Activated CD4-positive, alpha-beta memory T cell treated with anti-CD3 and anti-CD28 coated beads for 36 hours (primary cell): ENCODE measurements at regions not wholly inside any gene's neighbourhood (a gene's known extent, or its start where the extent isn't known, plus 50 kb on each side); places are given as distances from the start of the nearest gene placed in this dataset.
"Not testable (repeated sequence)": the region's sequence is repeated elsewhere in the genome, so short reads cannot be mapped to it uniquely, and the experiment has no call there.

ENCODE experiments used
- CTCF ChIA-PET: fragments of 350-600 bp; sonication (Branson Sonifier 250); formaldehyde crosslinking; loops from one replicate; lab custom pipeline; 2021; ENCODE audit warnings: antibody characterized with exemption, inconsistent platforms; lab: Charles Lee
- POLR2A ChIA-PET: fragments of 350-600 bp; sonication (Branson Sonifier 250); formaldehyde crosslinking; loops from one replicate; lab custom pipeline; 2021; ENCODE audit warnings: antibody characterized with exemption; lab: Charles Lee
- DNase-seq: peaks from one replicate; pipeline ENCODE4 v3.0.0-alpha.2; 2020
- H3K27ac Mint-ChIP-seq: one replicate; pipeline ENCODE4 v1.8.0; 2021; ENCODE audit warnings: mixed read lengths
- H3K27me3 Mint-ChIP-seq: one replicate; pipeline ENCODE4 v1.8.0; 2021; ENCODE audit warnings: mixed read lengths
- H3K36me3 Mint-ChIP-seq: one replicate; pipeline ENCODE4 v1.8.0; 2021; ENCODE audit warnings: mixed read lengths
- H3K4me1 Mint-ChIP-seq: one replicate; pipeline ENCODE4 v1.8.0; 2021; ENCODE audit warnings: low read depth, mixed read lengths
- H3K4me3 Mint-ChIP-seq: one replicate; pipeline ENCODE4 v1.8.0; 2021; ENCODE audit warnings: mild to moderate bottlenecking, mixed read lengths
- H3K9me3 Mint-ChIP-seq: one replicate; pipeline ENCODE4 v1.8.0; 2021; ENCODE audit warnings: mixed read lengths
- intact Hi-C: fragments of 100-400 bp; cut with micrococcal nuclease; formaldehyde crosslinking; loops from one replicate; pipeline ENCODE4 v1.15.1; 2023

DNA sequence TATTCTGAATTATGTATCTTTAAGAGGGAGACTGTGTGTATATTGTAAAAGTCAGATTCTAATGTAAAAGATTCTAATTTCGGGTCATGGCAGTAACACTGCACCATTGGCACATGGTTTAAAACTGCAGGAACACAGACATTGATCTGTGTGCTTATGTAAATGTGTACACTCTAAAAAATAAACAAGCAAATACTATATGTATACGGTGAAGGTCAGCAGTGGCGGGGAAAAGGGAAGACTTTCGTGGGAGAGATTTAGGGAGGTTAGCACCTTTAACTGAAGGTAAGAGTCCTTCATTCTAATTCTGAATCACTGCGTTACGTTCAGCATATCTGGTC, 157.8 kb upstream of the FAM20A start:
- peaks cover 8% of the 10 kb centered on the region for H3K4me1 Mint-ChIP-seq
- H3K27ac Mint-ChIP-seq: no peak overlapping the region
- H3K36me3 Mint-ChIP-seq: no peaks in the 10 kb centered on the region
- DNase-seq: no peak
- intact Hi-C loops: no loop called here
- ChIA-PET CTCF (interaction anchor here (0.7 to 1.0 kb wide), 2 partner anchors 212 to 225 kb away, joined by 3 read pairs; no protein-coding TSS in a partner anchor), POLR2A (no interaction called here)
- peaks cover 2% of the 10 kb centered on the region for H3K27me3 Mint-ChIP-seq
- H3K9me3 Mint-ChIP-seq: no peaks in the 10 kb centered on the region
- H3K4me3 Mint-ChIP-seq: no peak overlapping the region

DNA sequence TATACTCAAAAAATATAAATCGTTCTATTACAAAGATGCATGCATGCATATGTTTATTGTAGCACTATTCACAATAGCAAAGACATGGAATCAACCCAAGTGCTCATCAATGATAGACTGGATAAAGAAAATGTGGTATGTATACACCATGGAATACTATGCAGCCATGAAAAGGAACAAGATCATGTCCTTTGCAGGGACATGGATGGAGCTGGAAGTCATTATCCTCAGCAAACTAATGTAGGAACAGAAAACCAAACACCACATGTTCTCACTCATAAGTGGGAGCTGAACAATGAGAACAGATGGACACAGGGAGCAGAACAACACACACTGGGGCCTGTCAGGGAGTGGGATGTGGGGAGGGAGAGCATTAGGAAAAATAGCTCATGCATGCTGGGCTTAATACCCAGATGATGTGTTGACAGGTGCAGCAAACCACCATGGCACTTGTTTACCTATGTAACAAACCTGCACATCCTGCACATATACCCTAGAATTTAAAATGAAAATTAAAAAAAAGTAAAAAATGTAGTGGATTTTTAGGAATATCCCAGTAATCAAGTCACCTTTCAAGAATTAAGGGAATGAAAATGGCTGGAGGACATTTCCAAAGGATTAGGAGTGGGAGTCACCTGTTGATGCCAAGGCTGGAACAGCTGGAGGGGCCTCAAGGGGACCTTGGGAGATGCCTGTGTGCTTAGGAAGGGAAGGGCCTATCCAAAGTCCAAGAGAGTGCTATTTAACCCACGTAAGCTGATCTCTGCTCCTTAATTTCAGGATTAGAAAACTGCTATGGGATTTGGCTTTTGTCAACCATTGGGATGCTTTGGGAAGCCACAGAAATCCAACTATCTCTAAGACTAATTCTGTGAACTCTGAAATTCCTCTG, 156.9 kb upstream of the FAM20A start:
- intact Hi-C loops, H3K9me3 Mint-ChIP-seq, H3K27me3 Mint-ChIP-seq, H3K27ac Mint-ChIP-seq, CTCF ChIA-PET, POLR2A ChIA-PET, H3K4me3 Mint-ChIP-seq, DNase-seq, H3K4me1 Mint-ChIP-seq, H3K36me3 Mint-ChIP-seq: not testable (repeated sequence)

DNA sequence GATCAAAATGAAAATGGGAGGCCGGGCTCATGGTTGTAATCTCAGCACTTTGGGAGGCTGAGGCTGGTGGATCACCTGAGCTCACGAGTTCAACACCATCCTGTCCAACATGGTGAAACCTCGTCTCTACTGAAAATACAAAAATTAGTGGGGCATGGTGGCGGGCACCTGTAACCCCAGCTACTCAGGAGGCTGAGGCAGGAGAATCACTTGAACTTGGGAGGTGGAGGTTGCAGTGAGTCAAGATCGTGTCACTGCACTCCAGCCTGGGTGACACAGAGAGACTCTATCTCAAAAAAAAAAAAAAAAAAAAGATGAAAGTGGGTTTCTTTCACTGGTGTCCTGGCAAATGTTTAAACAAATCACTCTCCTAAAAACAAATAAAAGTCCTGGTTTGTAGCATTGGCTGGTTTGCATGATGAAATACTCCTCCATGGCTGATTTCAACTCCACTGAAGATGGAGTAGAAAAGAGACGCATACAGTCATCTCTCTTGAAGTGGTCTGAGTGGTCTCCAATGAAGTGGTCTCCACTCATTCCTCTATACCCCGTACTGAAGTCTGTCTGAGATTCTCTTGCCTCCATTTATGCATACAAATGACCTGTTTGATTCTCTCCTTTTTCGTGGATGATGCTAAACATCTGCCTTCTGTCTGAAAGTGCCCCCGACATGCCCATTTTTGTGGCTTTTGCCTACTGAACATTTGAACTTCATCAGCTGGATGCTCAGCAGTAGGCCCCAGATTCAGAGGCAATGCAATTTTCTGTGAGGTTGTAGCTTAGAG, 153.0 kb upstream of the FAM20A start:
- Mint-ChIP-seq H3K27me3 (no peaks in the 10 kb centered on the region), H3K36me3 (no peaks in the 10 kb centered on the region), H3K9me3 (no peaks in the 10 kb centered on the region), H3K4me1 (no peaks in the 10 kb centered on the region), H3K4me3 (no peak overlapping the region), H3K27ac (no peak overlapping the region)
- intact Hi-C loops: no loop called here
- CTCF ChIA-PET: no interaction called here
- POLR2A ChIA-PET: no interaction called here
- DNase-seq: no peak

DNA sequence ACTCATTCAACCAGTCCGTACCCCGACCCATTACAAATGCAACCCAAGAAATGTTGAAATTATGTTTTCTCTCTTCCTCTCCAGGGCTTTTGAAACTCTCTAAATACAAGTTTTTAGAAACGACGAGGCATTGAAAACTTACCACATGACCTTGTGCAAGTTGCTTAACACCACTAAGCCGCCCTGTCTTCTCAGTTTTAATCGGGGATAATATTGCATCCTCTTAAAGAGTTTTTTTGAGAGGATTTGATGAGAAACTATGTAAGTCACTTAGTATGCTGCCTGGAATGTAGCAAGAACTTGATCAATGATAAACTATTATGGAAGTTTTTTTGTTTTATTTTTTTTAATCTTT, 149.0 kb upstream of the FAM20A start:
- H3K27me3 Mint-ChIP-seq: peaks cover 3% of the 10 kb centered on the region
- no peaks in the 10 kb centered on the region for H3K9me3 Mint-ChIP-seq
- no peak overlapping the region for H3K4me3 Mint-ChIP-seq
- CTCF ChIA-PET: no interaction called here
- DNase-seq: no peak
- POLR2A ChIA-PET: no interaction called here
- intact Hi-C loops: no loop called here
- H3K36me3 Mint-ChIP-seq: no peaks in the 10 kb centered on the region
- H3K4me1 Mint-ChIP-seq: no peaks in the 10 kb centered on the region
- H3K27ac Mint-ChIP-seq: no peak overlapping the region

DNA sequence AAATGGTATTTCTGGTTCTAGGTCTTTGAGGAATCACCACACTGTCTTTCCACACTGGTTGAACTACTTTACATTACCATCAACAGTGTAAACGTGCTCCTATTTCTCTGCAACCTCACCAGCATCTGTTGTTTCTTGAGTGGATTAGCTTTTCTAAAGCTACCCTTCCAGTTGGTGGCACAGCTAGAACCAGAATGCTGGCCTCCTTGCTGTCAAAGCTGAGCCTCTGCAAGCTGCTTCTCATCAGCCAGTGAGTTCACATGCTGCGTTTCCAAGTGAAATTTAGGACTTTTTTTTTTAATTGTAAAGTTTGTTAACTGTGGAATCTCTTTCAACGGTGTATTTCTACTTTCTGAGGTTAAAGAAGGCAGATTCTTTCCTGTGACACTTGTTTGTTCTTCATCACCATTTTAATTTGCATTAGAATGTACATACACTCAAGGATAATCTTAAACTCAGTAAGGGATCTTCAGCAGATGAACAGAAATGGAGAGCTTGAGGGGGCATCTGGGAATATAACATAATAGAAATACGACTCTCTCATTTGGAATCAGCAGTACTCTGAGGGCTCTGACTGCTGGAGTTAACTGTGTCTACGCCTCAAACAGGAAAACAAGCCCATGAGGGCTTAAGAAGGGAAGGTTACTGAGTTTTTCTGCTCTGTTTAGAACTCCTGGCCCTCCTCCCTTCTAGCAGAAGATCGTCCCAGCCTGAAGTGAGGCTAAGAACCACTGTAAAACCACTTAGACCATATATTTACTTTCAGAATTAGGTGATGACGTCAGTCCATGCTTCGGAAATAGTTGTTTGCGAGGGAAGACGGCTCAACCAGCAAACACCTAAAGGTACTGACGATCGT, 148.4 kb upstream of the FAM20A start:
- DNase-seq: no peak
- Mint-ChIP-seq H3K4me3 (no peak overlapping the region), H3K4me1 (no peaks in the 10 kb centered on the region), H3K27ac (no peak overlapping the region), H3K36me3 (no peaks in the 10 kb centered on the region), H3K27me3 (peaks cover 3% of the 10 kb centered on the region), H3K9me3 (no peaks in the 10 kb centered on the region)
- POLR2A ChIA-PET: no interaction called here
- CTCF ChIA-PET: no interaction called here
- intact Hi-C loops: no loop called here

DNA sequence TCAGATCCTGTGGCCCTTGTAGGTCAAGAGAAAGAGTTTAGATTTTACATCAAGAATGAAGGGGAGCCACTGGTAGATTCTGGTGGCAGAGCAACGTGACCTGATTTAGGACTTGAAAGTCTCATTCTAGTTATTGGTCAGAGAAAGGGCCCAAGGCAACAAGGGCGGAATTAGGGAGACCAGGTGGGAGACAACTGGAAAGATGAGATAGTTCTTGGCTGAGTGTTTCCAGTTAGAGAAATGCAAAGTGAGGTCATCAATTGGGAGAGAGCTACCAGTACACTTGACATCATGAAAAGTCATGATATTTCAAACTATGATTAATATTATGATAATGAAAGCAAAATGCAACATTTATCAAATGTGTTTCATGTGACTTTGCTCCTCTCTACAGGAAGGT, 147.2 kb upstream of the FAM20A start:
- peaks cover 5% of the 10 kb centered on the region for H3K27me3 Mint-ChIP-seq
- no peak for DNase-seq
- no peaks in the 10 kb centered on the region for H3K36me3 Mint-ChIP-seq
- no peak overlapping the region for H3K27ac Mint-ChIP-seq
- no peak overlapping the region for H3K4me3 Mint-ChIP-seq
- no peaks in the 10 kb centered on the region for H3K9me3 Mint-ChIP-seq
- CTCF ChIA-PET: no interaction called here
- H3K4me1 Mint-ChIP-seq: no peaks in the 10 kb centered on the region
- POLR2A ChIA-PET: no interaction called here
- intact Hi-C loops: no loop called here

DNA sequence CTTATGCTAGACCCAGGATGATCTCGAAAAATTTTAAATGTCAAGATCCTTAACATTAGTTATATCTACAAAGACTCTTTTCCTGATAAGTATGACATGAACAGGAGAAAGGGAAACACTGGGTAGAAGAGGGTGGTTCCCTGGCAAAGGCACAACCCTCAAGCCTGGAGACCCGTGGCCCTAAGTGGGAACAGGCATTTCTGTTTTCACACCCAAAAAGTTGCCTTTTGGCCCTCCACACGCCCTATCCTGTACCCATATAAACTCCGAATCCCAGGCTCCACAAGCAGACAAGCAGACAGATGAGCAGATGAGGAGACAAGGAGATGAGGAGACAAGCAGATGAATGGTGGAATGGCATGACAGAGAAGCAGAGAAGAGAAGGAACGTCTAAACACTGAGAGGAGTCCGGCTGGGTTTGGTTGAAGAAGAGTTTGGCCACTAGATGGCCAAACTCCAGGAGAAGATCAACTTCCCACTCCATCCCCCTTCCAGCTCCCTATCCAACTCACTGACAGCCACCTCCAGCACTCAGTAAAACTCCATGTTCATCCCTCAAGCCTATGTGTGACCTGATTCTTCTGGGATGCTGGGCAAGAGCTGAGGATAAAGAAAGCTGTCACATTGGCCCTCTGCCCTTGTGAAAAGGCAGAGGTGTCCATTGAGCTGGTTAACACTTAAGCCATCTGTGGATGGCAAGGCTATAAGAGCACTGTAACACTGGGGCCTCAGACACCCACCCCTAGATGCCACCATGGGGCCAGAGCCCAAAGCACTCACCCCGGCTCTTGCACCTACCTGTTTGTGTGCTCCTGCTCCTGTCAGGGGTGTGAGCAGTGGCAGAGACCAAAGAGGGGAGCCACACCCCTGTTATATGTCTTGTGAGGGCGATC, 139.6 kb upstream of the FAM20A start:
- H3K27me3 Mint-ChIP-seq: peaks cover 16% of the 10 kb centered on the region
- DNase-seq: no peak
- H3K4me3 Mint-ChIP-seq: no peak overlapping the region
- no peaks in the 10 kb centered on the region for H3K36me3 Mint-ChIP-seq
- no peak overlapping the region for H3K27ac Mint-ChIP-seq
- intact Hi-C loops: no loop called here
- no peaks in the 10 kb centered on the region for H3K4me1 Mint-ChIP-seq
- H3K9me3 Mint-ChIP-seq: no peaks in the 10 kb centered on the region
- ChIA-PET POLR2A (no interaction called here), CTCF (no interaction called here)

DNA sequence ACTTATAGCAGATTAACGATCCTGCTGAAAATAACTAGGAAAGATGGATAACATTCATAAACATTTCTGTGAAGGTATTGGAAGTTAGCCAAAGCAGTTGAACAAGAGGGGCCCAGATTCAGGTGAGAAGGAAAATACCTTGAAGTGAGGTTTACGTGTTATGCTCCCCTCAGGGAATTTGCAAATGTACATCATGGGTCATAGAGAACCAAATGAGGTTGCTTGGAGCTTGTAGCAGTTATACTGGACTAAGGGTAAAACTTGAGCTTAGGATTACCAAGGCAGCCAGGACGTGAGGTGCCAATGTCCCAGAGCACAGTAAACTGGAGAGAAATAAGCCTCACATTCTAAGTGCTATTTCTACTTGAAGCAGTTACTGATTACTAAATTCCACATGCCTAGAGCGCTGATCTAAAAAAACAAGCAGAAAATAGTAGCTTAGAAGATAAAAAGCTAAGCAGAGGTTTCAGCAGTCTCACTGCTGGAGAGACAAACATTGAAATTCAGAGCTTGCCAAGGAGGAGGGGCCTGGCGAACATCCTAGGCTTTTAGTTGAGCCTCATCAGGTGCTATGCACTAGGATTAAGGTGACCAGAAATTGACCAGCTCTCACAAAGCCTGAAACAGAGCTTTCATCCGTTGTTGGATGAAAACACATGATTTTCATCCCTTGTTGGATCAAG, 136.7 kb upstream of the FAM20A start:
- peaks cover 11% of the 10 kb centered on the region for H3K27me3 Mint-ChIP-seq
- H3K9me3 Mint-ChIP-seq: no peaks in the 10 kb centered on the region
- H3K36me3 Mint-ChIP-seq: no peaks in the 10 kb centered on the region
- ChIA-PET POLR2A (no interaction called here), CTCF (no interaction called here)
- no peaks in the 10 kb centered on the region for H3K4me1 Mint-ChIP-seq
- intact Hi-C loops: no loop called here
- DNase-seq: no peak
- no peak overlapping the region for H3K4me3 Mint-ChIP-seq
- H3K27ac Mint-ChIP-seq: no peak overlapping the region

DNA sequence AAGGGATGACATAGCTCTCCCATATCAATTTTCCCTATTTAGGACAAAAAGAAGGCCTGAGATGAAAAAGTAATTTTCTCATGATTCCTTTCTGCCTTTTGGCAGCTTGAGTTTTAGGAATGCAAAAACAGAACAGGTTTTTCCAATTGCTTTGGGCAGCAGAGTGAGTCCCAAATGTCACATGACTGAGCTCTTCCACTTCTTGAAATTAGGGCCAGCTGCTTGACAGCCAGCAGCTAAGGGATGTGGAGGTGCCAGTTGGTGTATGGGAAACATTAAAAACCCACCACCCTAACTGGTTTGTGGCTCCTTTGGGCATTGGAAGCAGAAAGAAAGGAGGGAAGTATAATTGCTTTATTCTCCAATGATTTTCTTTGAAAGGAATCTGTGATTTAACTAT, 133.8 kb upstream of the FAM20A start:
- Mint-ChIP-seq H3K36me3 (no peaks in the 10 kb centered on the region), H3K4me1 (no peaks in the 10 kb centered on the region), H3K27ac (no peak overlapping the region), H3K27me3 (peaks cover 4% of the 10 kb centered on the region), H3K9me3 (no peaks in the 10 kb centered on the region), H3K4me3 (no peak overlapping the region)
- intact Hi-C loops: no loop called here
- no peak for DNase-seq
- ChIA-PET CTCF (no interaction called here), POLR2A (no interaction called here)

DNA sequence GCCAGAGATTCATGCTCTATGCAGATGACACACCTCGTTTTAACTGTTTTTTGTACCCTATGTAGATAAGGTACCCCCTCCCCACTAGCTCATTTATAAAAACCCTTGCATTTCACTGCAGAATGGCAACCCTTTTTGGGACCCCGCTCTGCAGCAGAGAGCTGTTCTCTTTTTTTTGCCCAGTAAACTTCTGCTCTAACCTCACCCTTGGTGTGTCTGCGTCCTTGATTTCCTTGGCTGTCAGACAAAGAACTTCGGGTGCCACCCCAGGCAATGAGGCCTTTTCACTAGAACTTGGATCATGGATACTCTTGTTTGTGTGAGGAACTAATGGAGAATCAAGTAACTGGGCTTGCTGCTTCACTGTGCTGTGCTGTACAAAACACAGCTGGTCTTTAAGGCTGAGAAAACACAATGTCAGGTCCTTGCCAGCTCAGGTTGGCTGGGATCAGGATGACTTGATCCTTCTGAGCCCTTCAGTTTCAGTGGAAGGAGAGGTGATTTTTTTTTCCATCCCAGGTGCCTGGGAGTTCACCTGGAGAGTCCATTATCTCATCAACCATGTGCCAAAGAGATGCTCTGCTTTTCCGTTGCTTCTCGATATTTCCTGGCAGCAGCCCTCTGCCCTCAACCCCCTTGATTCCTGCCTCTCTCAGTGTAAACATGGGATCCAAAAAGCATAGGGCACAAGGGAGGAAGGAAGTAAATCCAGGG, 133.2 kb upstream of the FAM20A start:
- Mint-ChIP-seq H3K4me3 (no peak overlapping the region), H3K27me3 (peaks cover 4% of the 10 kb centered on the region), H3K9me3 (no peaks in the 10 kb centered on the region), H3K36me3 (no peaks in the 10 kb centered on the region), H3K27ac (no peak overlapping the region), H3K4me1 (no peaks in the 10 kb centered on the region)
- DNase-seq: no peak
- intact Hi-C loops: no loop called here
- ChIA-PET CTCF (no interaction called here), POLR2A (no interaction called here)
